Hypothalamus (tissue), 51 donors: ENCODE measurements at regions not wholly inside any gene's neighbourhood (a gene's known extent, or its start where the extent isn't known, plus 50 kb on each side); places are given as distances from the start of the nearest gene placed in this dataset.
"Not testable (repeated sequence)": the region's sequence is repeated elsewhere in the genome, so short reads cannot be mapped to it uniquely, and the experiment has no call there.

Source experiments
- DNase-seq, 51 donors: peaks; one replicate each; lab custom pipeline; 2025; lab: John Stamatoyannopoulos, UW

- no peak for DNase-seq
Measured at GRCh38 chr19:29060813-29061364, 152.1 kb downstream of the UQCRFS1 start.

GRCh38 chr19:29056535-29056934 is 156.4 kb downstream of the UQCRFS1 start:
- DNase-seq, result no peak

- no peak for DNase-seq
Measured at GRCh38 chr19:29054886-29055675, 157.9 kb downstream of the UQCRFS1 start.

- DNase-seq, result no peak
Measured at GRCh38 chr19:29048873-29049272, 164.1 kb downstream of the UQCRFS1 start.

- no peak for DNase-seq
Measured at GRCh38 chr19:29045679-29046254, 167.2 kb downstream of the UQCRFS1 start.

- DNase-seq, result no peak
Measured at GRCh38 chr19:29044037-29044436, 168.9 kb downstream of the UQCRFS1 start.

GRCh38 chr19:29042450-29042849 is 170.5 kb downstream of the UQCRFS1 start:
- DNase-seq, result no peak

DNA sequence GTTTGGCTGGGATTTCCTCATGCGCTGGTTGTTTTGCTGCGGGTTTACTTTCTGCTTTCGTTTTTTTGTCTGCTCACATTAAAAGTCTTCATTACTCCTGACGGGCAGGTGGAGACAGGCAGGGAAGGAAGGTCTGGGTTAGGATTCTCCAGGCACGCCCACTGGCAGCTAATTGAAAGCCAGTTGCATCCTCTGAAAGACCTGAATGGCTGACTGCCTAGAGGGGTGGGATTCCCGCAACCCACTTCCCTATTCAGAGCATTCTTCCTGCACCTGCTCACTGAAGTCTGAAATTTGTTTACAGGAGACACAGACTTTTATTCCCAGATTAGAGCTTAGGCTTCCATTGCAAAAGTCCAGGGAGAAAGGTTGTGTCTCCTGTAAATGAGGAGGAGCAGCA is 172.0 kb downstream of the UQCRFS1 start:
- no peak for DNase-seq

GRCh38 chr19:29040292-29040691 is 172.7 kb downstream of the UQCRFS1 start:
- peak in 22 of 51 donors; percentile 1 to 33 (median 10) for DNase-seq

- DNase-seq, result not testable (repeated sequence)
Measured at GRCh38 chr19:29039036-29039435, 173.9 kb downstream of the UQCRFS1 start.

DNA sequence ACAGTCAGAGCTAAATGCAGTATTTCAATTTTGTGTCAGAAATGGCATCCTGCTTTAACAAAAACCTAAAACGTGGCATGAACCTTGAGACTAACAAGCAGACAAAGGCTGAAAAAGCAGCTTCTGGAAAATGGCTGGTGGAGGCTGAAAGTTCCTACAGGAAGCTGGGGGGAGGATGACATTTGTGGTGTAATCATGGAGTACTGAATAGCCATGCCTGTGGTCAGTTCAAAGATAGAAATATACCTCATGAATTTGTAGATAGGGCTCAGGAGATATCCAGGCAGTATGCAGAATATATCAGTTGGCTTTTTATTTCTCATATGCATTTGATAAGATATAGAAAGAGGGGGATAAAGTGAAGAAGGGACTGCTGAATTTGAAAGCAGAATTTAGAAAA is 181.7 kb downstream of the UQCRFS1 start:
- no peak for DNase-seq

- DNase-seq, result no peak
Measured at GRCh38 chr19:29029268-29029958, 183.5 kb downstream of the UQCRFS1 start.

- no peak for DNase-seq
Measured at GRCh38 chr19:29022599-29022998, 190.4 kb downstream of the UQCRFS1 start.

DNA sequence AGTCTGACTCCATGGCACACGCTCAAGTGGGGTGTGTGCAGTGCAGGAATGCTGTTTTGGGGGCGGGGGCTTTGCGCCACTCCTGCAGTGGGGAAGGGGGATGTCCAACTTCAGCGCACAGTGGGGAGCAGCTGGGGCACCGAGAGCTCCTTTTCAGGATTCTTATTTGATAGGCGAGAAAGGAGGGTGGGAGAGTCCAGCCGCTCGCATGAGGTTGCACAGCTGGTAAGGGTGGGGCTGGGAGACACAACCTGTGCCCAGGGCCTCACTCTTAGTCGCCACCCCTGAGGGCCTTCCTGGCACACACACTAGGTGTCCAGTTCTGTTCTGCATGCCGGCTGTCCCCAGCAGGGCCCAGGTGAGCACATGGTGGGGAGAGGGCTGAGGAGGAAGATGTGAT is 190.8 kb downstream of the UQCRFS1 start:
- DNase-seq, result no peak

- DNase-seq, result no peak
Measured at GRCh38 chr19:29021232-29021916, 191.6 kb downstream of the UQCRFS1 start.

- DNase-seq, result no peak
Measured at GRCh38 chr19:29019403-29019802, 193.5 kb downstream of the UQCRFS1 start.

- DNase-seq, result no peak
Measured at GRCh38 chr19:29018542-29018941, 194.4 kb downstream of the UQCRFS1 start.

- no peak for DNase-seq
Measured at GRCh38 chr19:29017788-29018187, 195.2 kb downstream of the UQCRFS1 start.

GRCh38 chr19:29016926-29017760 is 195.8 kb downstream of the UQCRFS1 start:
- no peak for DNase-seq

DNA sequence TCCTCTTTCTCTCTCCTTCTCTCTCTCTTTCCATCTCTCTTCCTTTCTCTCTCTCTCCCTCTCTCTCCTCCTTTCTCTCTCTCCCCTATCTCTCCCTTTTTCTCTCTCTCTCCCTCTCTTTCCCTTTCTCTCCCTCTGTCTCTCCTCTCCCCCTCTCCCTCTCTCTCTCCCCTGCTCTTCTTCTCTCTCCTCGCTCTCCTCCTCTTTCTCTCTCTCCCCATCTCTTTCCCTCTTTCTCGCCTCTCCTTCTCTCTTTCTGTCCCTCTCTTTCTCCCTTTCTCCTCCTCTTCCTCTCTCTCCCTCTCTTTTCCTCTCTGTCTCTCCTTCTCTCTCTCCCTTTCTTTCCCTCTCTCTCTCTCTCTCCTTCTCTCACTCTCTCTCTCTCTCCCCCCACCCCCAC is 196.6 kb downstream of the UQCRFS1 start:
- no peak for DNase-seq
